ENCODE measurements at regions not wholly inside any gene's neighbourhood (a gene's known extent, or its start where the extent isn't known, plus 50 kb on each side); places are given as distances from the start of the nearest gene placed in this dataset.

- CTCF ChIA-PET = no interaction called here
- in situ Hi-C loops (cut with HindIII; ENCODE audit: low pct_unique_long_range_greater_than_20kb, low sequenced_read_pairs) = no loop called here
- Histone ChIP-seq H3K4me1 (ENCODE audit: control insufficient read depth, insufficient read depth, low read length) (no peaks in the 10 kb centered on the region), H3K36me3 (ENCODE audit: control insufficient read depth, insufficient read depth, low read length) (no peaks in the 10 kb centered on the region), H3K9me3 (ENCODE audit: control insufficient read depth, insufficient read depth, low read depth, low read length) (no peaks in the 10 kb centered on the region), H3K27ac (ENCODE audit: low read length) (no peak overlapping the region), H3K4me3 (ENCODE audit: low read depth in 2 of 2, low read length in 2 of 2) (no peak overlapping the region), H3K27me3 (ENCODE audit: control insufficient read depth, insufficient read depth, low read length) (no peaks in the 10 kb centered on the region)
- POLR2A ChIA-PET = no interaction called here
- no TSS peak for BruUV-seq (replicated peaks)
- no peak for DNase-seq (ENCODE audit: low read depth, low spot score)
- intact Hi-C loops (cut with micrococcal nuclease; ENCODE audit: unreplicated experiment) = no loop called here
- no peak for ATAC-seq
- TF ChIP-seq REST (IDR thresholded peaks at IDR 0.05; ENCODE audit: insufficient read depth in 1 of 2, low read depth in 2 of 2, low read length in 1 of 2) (no peak), POLR2AphosphoS5 (IDR thresholded peaks at IDR 0.05; ENCODE audit: low read depth, low read length) (no peak), CTCF (IDR thresholded peaks at IDR 0.05) (no peak), SIN3A (IDR thresholded peaks at IDR 0.05; ENCODE audit: borderline replicate concordance, insufficient read depth, low read depth, low read length) (no peak), TCF7L2 (IDR thresholded peaks at IDR 0.05; ENCODE audit: low read depth, low read length) (no peak)
Observed at GRCh38 chr16:35516551-35516950, 2057.1 kb downstream of the TP53TG3F start.

- H3K36me3 ChIP-seq (ENCODE audit: control insufficient read depth, insufficient read depth, low read length) = no peaks in the 10 kb centered on the region
- TF ChIP-seq TCF7L2 (IDR thresholded peaks at IDR 0.05; ENCODE audit: low read depth, low read length) (no peak), REST (IDR thresholded peaks at IDR 0.05; ENCODE audit: insufficient read depth in 1 of 2, low read depth in 2 of 2, low read length in 1 of 2) (no peak), POLR2AphosphoS5 (IDR thresholded peaks at IDR 0.05; ENCODE audit: low read depth, low read length) (no peak), SIN3A (IDR thresholded peaks at IDR 0.05; ENCODE audit: borderline replicate concordance, insufficient read depth, low read depth, low read length) (no peak), CTCF (IDR thresholded peaks at IDR 0.05) (no peak)
- in situ Hi-C loops (cut with HindIII; ENCODE audit: low pct_unique_long_range_greater_than_20kb, low sequenced_read_pairs) (no loop called here), intact Hi-C loops (cut with micrococcal nuclease; ENCODE audit: unreplicated experiment) (no loop called here)
- no TSS peak for BruUV-seq (replicated peaks)
- no peaks in the 10 kb centered on the region for H3K27me3 ChIP-seq (ENCODE audit: control insufficient read depth, insufficient read depth, low read length)
- CTCF ChIA-PET = no interaction called here
- H3K27ac ChIP-seq (ENCODE audit: low read length) = no peak overlapping the region
- DNase-seq (ENCODE audit: low read depth, low spot score) = no peak
- H3K4me3 ChIP-seq (ENCODE audit: low read depth in 2 of 2, low read length in 2 of 2) = no peak overlapping the region
- no peaks in the 10 kb centered on the region for H3K9me3 ChIP-seq (ENCODE audit: control insufficient read depth, insufficient read depth, low read depth, low read length)
- no peak for ATAC-seq
- no peaks in the 10 kb centered on the region for H3K4me1 ChIP-seq (ENCODE audit: control insufficient read depth, insufficient read depth, low read length)
- POLR2A ChIA-PET = no interaction called here
Observed at GRCh38 chr16:35516971-35517370, 2057.6 kb downstream of the TP53TG3F start.

Data from Panc1 (cell line).